Left lung (tissue), 4 donors: ENCODE measurements at regions not wholly inside any gene's neighbourhood (a gene's known extent, or its start where the extent isn't known, plus 50 kb on each side); places are given as distances from the start of the nearest gene placed in this dataset.

Source experiments
- ATAC-seq: fragments of 200-7000 bp; cut with Tn5 transposase; one replicate; pipeline ENCODE4 v1.9.1; 2020; ENCODE audit warnings: moderate library complexity
- DNase-seq, 4 donors: peaks; one replicate each; pipeline ENCODE4 v3.0.0-alpha.2; 2013 to 2020
- H3K27ac ChIP-seq, 2 donors: fragments of 200-600 bp; sonication (generic) in 1 of 2; one replicate each; pipeline versions ENCODE4 v1.5.0 to v1.8.0; 2020 to 2021
- H3K27me3 ChIP-seq, 2 donors: fragments of 200-600 bp; sonication (generic) in 1 of 2; one replicate each; pipeline versions ENCODE4 v1.5.0 to v1.8.0; 2020 to 2021
- H3K36me3 ChIP-seq, 2 donors: fragments of 200-600 bp; sonication (generic) in 1 of 2; one replicate each; pipeline versions ENCODE4 v1.5.0 to v1.8.0; 2020 to 2021
- H3K4me1 ChIP-seq, 2 donors: fragments of 200-600 bp; one replicate each; pipeline ENCODE4 v1.8.0; 2021
- H3K4me3 ChIP-seq, 2 donors: fragments of 200-600 bp; sonication (generic) in 1 of 2; one replicate each; pipeline versions ENCODE4 v1.5.0 to v1.8.0; 2020 to 2021; ENCODE audit warnings: mild to moderate bottlenecking in 1 of 2
- H3K9me3 ChIP-seq, 2 donors: fragments of 200-600 bp; sonication (generic) in 1 of 2; one replicate each; pipeline versions ENCODE4 v1.5.0 to v1.8.0; 2020 to 2021
- CTCF ChIP-seq, 2 donors: fragments of 200-600 bp; sonication (generic) in 1 of 2; IDR thresholded peaks; one replicate each; pipeline versions ENCODE4 v1.5.0 to v1.8.0; 2021; ENCODE audit warnings: antibody characterized with exemption in 2 of 2
- intact Hi-C, 2 donors: fragments of 100-400 bp; cut with DNase I; formaldehyde crosslinking; loops; one replicate each; pipeline versions ENCODE4 v1.11.2 to v1.14.2; 2022
- donor health status: DM: no; HTN: yes; CAD: no.
- donor health status: DM: no; HTN: no; CAD: no.

DNA sequence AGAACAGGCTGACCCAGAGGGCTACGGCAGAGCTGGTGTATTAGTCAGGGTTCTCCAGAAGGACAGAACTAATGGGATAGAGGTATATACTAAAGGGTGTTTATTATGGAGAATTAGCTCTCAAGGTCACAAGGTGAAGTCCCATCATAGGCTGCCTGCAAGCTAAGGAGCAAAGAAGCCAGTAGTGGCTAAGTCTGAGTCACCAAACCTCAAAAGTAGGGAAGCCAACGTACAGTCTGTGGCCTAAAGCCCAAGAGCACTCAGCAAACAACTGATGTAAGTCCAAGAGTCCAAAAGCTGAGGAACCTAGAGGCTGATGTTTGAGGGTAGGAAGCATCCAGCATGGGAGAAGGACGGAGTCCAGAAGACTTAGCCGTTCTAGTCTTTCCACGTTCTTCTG lies 179.2 kb downstream of the BACH1 start:
- DNase-seq (no peak), ATAC-seq (peak; percentile 35)
- H3K27me3 ChIP-seq: no peaks in the 10 kb centered on the region
- intact Hi-C loops: loop anchor here in 1 of 2 donors (10.0 kb wide), 1 partner anchor 367 kb away; no protein-coding TSS in a partner anchor
- H3K4me3 ChIP-seq: no peak overlapping the region
- H3K27ac ChIP-seq: no peak overlapping the region
- H3K36me3 ChIP-seq: no peaks in the 10 kb centered on the region
- H3K4me1 ChIP-seq: peaks cover 0 to 6% of the 10 kb centered on the region in 2 donors
- TF ChIP-seq CTCF (IDR thresholded peaks at IDR 0.05): no peak
- no peaks in the 10 kb centered on the region for H3K9me3 ChIP-seq

DNA sequence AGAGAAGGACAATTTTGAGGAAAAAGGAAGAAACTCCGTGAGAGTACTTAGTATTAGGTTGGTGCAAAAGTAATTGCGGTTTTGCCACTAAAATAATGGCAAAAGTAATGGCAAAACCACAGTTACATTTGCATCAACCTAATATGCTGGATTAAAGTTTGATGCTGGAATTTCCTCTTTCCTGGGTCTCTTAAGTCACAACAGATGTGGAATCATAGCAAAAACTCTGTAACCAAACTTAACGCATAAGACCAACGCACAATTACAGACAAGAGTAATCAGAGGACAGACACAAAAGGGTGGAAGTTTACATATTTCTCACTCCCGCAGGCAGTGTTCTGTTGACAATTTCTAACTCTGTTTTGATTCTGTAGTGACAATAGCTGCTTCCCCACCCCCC lies 182.4 kb downstream of the BACH1 start:
- H3K9me3 ChIP-seq: peaks cover 0 to 7% of the 10 kb centered on the region in 2 donors
- intact Hi-C loops: no loop called here
- ATAC-seq: no peak

GRCh38 chr21:29481641-29482040 lies 182.9 kb downstream of the BACH1 start:
- Histone ChIP-seq H3K4me1 (no peaks in the 10 kb centered on the region), H3K36me3 (no peaks in the 10 kb centered on the region), H3K27ac (no peak overlapping the region), H3K27me3 (no peaks in the 10 kb centered on the region), H3K9me3 (peaks cover 0 to 7% of the 10 kb centered on the region in 2 donors), H3K4me3 (no peak overlapping the region)
- DNase-seq (no peak), ATAC-seq (no peak)
- intact Hi-C loops: no loop called here
- no peak for TF ChIP-seq CTCF (IDR thresholded peaks at IDR 0.05)

More for the DNA sequence above, 182.4 kb downstream of the BACH1 start:
- Histone ChIP-seq H3K4me1 (peaks cover 0 to 5% of the 10 kb centered on the region in 2 donors), H3K36me3 (no peaks in the 10 kb centered on the region), H3K4me3 (no peak overlapping the region), H3K27ac (no peak overlapping the region), H3K27me3 (no peaks in the 10 kb centered on the region)
- DNase-seq: no peak
- no peak for TF ChIP-seq CTCF (IDR thresholded peaks at IDR 0.05)

DNA sequence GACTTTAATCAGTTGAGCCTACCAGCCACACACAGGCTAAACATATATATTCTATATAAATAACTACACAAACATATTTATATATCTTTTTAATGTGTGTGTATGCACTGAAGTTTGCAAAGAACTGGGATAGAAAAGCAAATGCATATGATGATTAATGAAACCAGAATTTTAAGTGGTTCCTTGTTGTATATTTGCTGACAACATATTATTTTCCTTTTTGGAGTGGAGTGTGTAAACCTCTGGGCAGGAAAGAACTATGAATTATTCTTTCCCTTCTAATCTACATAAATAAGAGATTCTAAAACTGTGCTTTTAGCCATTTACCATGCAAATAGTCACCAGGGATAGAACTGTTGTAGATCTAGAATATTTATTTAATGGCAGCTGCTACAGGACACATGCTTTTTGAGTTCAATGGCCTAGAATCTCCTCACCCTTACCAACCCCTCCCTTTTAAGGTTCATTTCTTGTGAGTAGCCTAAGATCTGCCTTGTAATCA lies 187.6 kb downstream of the BACH1 start:
- H3K4me3 ChIP-seq: no peak overlapping the region
- H3K27ac ChIP-seq: no peak overlapping the region
- intact Hi-C loops: no loop called here
- no peak for DNase-seq
- H3K27me3 ChIP-seq: no peaks in the 10 kb centered on the region
- no peak for ATAC-seq
- peaks cover 0 to 7% of the 10 kb centered on the region in 2 donors for H3K9me3 ChIP-seq
- no peak for TF ChIP-seq CTCF (IDR thresholded peaks at IDR 0.05)
- no peaks in the 10 kb centered on the region for H3K36me3 ChIP-seq
- H3K4me1 ChIP-seq: no peaks in the 10 kb centered on the region
